ENCODE measurements at regions not wholly inside any gene's neighbourhood (a gene's known extent, or its start where the extent isn't known, plus 50 kb on each side); places are given as distances from the start of the nearest gene placed in this dataset.

GRCh38 chr6:100126790-100127484 is 132.9 kb upstream of the MCHR2 start:
- no peak for TF ChIP-seq EZH2 (IDR thresholded peaks at IDR 0.05; ENCODE audit: borderline replicate concordance, insufficient read depth, low read depth, low read length, poor library complexity, severe bottlenecking)
- TF ChIP-seq, protein P1, sequence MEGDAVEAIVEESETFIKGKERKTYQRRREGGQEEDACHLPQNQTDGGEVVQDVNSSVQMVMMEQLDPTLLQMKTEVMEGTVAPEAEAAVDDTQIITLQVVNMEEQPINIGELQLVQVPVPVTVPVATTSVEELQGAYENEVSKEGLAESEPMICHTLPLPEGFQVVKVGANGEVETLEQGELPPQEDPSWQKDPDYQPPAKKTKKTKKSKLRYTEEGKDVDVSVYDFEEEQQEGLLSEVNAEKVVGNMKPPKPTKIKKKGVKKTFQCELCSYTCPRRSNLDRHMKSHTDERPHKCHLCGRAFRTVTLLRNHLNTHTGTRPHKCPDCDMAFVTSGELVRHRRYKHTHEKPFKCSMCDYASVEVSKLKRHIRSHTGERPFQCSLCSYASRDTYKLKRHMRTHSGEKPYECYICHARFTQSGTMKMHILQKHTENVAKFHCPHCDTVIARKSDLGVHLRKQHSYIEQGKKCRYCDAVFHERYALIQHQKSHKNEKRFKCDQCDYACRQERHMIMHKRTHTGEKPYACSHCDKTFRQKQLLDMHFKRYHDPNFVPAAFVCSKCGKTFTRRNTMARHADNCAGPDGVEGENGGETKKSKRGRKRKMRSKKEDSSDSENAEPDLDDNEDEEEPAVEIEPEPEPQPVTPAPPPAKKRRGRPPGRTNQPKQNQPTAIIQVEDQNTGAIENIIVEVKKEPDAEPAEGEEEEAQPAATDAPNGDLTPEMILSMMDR (IDR thresholded peaks at IDR 0.05): no peak
